HG02981 (cell line): ENCODE measurements at regions not wholly inside any gene's neighbourhood (a gene's known extent, or its start where the extent isn't known, plus 50 kb on each side); places are given as distances from the start of the nearest gene placed in this dataset.
"Not testable (repeated sequence)": the region's sequence is repeated elsewhere in the genome, so short reads cannot be mapped to it uniquely, and the experiment has no call there.

Source experiments
- ATAC-seq: cut with Tn5 transposase; IDR thresholded peaks from one replicate; pipeline ENCODE4 v1.9.1; 2021; ENCODE audit warnings: mild to moderate bottlenecking, moderate library complexity; ENCODE audit not compliant: unreplicated experiment

DNA sequence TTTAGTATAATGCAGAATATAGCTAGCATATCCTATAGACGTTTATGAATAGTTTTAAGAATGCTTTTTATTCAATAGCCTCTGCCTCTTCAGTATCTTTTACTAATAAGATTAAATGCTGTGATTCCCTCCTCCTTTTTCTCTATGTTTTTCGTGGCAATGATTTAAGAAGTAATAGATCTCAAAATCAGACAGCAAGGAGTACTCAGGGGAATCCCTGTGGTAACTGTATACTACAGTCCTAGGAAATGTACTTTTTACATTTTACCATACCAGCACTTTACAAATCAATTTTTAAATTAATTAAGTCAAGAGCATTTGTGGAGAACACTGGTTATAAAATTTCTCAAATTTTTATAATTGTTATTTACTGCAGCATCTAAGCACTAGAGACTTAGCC, 240.6 kb upstream of the CAND1 start:
- no peak for ATAC-seq

DNA sequence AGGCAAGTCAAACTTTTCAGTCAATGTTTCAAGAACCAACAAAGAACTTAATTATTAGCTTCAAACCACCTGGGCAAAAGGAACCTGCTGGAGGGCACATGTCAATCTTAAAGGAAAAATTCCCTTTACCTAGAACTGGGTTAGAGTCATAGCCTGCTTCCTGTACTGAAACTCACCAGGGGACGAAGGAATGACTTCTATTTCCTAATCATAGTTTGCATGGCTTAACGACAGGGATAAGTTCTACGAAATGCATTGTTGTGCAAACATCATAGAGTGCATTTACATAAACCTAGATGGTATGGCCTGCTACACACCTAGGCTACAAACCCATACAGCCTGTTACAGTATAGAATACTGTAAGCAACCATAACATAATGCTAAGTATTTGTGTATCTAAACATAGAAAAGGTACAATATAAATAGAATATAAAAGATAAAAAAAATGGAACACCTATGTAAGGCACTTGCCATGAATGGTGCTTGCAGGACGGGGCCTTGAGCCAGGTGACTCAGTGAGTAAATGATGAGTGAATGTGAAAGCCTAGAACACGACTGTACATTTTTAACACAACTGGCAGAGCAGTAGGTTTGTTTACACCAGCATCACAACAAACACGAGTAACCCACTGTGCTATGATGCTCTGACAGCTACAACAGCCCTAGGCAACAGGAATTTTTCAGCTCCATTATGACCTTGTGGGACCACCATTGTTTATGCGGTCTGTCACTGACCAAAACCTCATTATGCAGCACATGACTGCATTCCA, 234.9 kb upstream of the CAND1 start:
- ATAC-seq = no peak

DNA sequence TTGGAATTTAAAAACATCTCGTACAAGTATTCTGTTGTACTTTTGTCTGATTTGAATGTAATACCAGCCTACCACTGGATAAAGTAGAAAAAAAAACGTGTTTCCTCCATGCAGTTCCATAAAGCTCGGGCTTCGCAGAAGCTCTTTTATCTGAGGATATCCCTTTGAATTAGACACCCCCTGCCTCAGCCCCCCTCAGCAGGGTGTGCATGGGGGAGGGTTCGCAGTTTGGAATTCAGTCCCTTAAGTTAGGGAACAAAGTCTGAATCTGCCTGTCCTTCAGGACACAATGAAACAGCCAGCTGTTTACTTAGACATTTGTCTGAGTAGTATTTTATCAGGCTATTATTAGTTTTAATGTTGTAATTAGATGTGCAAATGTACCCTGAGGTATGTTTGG, 234.0 kb upstream of the CAND1 start:
- no peak for ATAC-seq

DNA sequence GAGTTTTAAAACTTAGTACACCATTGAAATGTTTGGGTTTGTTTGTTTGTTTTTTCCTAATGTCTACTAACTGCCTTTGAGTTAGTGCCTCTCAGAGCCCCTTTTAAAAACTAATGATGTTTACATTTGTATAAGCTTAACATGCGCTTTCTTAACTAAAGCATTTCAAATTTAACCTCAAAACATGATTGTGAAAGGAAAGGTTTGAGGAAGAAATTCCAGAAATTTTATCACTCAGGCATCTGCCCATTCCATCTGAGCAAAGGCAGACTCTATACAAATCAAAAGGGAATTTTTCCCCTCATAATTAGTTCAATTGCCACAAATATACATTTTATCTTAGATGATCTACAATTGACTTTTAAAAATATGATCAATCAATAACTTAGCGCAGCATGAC, 230.7 kb upstream of the CAND1 start:
- no peak for ATAC-seq

DNA sequence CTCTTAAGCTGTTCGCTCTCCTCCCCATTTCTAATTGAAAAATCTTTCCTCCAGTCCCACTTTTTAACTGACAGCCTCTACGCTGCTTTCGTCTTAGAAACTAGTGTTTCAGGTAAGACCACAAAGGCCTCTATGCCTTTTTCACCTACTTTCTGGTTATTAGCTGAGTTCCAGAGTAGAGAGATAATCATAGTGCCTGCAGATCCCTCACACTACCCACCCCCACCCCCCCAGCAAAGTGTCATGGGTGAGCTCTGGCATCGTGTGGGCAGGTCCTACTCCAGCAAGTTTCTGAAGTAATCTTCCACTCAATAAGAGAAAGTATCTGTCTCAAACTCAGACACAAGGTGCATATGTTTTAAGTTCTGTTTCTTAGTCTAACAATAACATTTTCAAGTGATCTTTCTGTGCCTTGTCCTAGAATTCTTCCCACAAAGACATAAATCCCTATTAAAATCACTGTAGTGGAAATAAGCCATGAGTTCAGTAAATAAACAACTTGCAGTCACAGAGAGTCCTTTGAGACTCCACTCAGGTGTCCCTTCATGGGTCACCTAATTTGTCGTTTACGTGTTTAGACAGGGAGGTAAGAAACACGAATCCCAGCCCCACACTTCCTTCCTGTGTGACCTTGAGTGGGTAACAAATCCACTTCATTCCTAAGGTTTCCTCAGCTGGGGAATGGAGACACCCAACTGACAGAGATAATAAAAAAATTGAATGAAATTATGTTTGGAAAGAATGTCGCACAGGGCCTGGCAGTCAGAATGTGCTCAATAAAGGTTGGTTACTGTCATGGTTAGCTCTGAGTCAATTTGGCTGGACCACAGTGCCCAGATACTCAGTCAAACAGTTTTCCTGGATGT, 228.9 kb upstream of the CAND1 start:
- ATAC-seq = no peak

DNA sequence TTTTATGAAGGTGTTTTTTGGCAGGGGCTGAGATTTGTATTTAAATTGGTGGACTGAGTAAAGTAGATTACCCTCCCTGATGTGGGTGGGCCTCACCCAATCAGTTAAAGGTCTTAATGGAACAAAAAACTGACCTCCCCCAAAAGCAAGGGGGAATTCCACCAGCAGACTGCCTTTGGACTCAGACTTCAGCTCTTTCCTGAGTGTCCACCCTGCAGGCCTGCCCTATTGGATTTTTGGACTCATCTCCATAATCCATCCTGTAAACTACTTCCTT, 228.4 kb upstream of the CAND1 start:
- no peak for ATAC-seq

DNA sequence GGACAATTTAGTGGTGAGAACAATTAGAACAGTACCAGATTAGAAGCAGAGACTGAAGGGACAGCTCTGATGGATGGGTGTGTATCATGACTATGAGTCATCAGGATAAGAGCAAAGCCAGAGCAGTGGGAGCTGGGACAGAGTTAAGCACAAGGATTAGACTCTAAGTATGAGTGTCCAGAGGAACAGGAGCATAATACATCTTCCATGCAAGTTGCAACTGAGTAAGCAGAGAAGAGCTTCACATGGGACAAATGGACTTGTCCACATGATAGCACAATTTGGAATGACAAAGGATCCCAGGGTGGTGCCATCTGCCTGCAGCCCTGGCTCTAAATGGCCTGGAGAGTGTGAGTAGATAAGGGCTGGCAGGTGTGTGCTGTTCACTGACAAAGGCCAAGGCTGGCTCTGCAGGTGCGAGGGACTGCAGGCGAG, 226.4 kb upstream of the CAND1 start:
- no peak for ATAC-seq

DNA sequence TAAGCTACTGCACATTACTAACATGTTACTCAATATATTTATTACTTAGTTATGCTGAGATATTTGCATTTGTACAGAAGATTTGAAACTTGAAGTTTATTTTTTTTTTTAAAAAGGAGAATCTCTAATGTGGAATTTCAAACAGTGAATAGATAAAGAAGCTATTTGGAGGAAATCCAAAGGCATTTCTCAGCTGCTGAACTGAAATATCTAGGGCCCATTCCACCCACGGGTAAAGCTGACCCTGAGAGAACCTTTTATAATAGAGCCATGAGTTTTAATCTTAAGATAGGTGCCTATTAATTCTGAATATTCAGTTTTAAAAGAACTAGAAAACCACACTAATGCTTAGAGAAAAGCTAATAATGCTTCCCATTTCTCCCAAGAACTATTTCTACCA, 225.4 kb upstream of the CAND1 start:
- ATAC-seq = no peak

DNA sequence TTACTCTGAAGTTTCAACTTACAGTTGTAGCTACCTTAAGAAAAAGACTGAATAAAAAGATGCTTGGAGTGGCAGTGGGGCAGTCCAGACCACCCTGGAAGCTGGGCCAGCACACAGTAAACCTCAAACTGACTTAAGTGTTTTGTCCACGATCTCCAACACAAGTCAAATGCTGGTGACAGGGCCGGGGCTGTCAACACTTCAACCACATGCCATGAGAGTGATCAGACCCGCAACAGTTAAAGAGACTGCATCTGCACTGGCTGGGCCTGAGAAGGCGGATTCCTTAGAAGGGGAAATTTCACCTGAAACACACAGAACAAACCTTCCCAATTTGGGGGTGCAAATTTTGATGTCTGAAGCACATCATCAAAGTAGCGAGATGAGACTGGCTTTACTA, 223.5 kb upstream of the CAND1 start:
- no peak for ATAC-seq

DNA sequence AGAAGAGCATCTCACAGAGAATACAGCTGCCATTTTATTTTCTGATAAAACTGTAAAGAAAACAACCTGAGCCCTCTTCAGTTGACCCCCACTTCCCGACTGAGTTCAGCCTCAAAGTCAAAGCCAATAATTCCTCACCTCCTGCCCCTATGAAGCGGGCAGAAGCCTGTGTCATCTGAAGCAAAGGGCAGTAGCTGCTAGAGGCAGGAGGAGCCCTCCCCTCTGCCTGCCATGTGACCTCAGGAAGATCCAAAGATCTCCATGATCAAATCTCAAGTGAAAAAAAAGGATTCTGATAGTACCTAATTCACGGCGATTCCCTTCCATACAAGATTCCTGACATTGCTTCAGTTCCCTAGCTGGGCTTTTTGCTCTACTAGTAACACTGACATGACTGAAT, 223.1 kb upstream of the CAND1 start:
- no peak for ATAC-seq

DNA sequence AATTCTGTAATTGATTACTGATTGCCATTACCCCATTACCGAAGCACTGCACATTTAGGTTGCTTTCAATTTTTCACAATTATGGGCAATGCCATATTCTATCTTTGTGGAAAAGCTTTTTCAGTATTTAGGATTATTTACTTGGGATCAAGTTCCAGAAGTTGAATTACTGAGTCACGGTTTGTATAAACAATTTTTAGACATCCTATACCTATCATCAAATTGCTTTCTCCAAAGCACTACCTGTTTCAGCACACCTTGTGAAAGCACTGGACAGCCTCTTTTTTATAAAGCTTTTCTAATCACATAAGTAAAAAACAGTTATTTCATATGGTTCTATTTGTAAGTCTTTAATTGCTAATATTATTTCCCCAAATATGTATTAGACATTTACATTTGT, 221.5 kb upstream of the CAND1 start:
- no peak for ATAC-seq

DNA sequence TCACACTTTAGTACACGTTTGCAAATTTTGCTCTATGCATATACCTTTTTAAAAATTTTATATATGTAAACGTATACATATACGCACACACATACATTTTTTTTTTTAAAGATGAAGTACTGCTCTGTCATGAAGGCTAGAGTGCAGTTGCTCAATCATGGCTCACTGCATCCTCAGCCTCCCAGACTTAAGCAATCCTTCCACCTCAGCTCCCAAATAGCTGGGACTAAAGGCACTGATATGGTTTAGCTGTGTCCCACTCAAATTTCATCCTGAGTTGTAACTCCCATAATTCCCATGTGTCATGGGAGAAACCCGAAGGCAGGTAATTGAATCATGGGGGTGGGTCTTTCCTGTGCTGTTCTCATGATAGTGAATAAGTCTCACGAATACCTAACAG, 220.8 kb upstream of the CAND1 start:
- no peak for ATAC-seq

DNA sequence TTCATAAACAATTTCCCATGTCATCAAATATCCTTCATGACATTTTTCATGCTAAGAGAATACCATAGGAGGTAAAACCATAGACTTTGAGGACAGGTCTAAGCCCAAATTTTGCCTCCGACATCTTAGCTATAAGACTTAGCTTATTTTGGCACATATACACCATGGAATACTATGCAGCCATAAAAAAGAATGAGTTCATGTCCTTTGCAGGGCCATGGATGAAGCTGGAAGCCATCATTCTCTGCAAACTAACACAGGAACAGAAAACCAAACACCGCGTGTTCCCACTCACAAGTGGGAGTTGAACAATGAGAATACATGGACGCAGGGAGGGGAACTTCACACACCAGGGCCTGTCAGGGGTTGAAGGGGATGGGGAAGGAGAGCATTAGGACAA, 220.0 kb upstream of the CAND1 start:
- ATAC-seq = not testable (repeated sequence)

DNA sequence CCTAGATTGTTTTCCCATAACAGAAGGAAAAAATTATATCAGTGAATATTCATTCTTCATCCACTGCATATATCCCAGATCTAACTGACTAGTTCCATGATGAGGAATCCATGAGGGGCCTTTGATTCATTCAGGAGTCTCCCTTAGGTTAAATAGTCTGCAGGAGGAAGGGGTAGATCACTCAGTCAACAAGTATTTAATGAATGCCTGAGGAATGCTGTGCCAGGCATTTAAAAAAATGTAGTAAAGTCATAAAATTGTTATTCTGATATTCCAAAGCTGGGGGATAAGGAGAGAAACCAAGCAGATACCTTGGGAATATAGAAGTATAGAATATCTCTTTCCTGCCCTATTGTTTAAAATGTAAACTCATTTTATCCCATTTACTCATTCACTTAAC, 216.2 kb upstream of the CAND1 start:
- ATAC-seq = no peak

DNA sequence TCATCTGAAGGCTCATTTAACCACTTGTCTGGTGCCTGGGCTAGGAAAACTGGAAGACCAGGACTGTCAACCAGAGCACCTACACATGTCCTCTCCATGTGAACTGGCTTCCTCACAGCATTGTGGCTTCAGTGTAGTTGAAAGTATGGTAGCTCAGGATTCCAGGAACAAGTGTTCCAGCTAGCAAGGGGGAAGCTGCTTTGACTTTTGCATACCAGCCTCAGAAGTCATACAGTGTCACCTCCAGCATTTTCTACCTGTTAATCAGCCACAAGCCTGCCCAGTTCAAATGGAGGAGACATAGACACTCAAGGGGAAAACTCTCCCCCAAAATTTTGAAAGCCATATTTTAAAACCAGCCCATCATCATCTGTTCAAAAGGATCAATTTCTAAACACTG, 212.8 kb upstream of the CAND1 start:
- no peak for ATAC-seq

DNA sequence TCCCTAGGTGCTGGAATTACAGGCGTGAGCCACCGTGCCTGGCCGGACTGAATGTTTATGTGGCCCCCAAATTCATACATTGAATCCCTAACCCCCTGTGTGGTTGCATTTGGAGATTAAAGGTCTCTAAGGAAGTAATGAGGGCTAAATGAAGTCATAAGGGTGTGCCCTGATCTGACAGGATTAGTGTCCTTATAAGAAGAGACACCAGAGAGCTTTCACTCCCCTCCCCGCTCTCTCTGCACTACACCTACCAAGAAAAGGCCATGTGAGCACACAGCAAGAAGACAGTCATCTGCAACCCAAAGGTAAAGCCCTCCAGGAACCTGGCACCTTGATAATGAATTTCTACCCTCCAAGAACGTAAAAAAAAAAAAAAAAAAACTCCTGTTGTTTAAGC, 212.1 kb upstream of the CAND1 start:
- ATAC-seq = no peak

DNA sequence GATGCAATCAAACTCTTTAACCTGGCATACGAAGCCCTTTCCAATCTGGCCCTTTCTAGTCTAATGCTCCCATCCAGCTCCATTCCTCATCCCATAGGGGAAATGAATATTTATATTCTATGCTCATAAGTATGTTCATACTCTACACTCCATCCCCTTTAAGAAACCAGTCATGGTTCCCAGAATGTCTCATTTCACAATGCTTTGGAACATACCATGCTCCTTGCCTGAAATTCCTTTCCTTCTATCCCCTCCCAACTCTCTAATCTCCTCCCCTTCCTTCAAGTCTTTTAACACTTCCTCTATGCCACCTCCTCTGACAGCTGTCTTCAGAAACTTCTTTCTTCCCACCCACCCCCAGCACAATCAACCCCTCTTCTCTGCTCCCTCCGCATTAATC, 207.0 kb upstream of the CAND1 start:
- no peak for ATAC-seq

DNA sequence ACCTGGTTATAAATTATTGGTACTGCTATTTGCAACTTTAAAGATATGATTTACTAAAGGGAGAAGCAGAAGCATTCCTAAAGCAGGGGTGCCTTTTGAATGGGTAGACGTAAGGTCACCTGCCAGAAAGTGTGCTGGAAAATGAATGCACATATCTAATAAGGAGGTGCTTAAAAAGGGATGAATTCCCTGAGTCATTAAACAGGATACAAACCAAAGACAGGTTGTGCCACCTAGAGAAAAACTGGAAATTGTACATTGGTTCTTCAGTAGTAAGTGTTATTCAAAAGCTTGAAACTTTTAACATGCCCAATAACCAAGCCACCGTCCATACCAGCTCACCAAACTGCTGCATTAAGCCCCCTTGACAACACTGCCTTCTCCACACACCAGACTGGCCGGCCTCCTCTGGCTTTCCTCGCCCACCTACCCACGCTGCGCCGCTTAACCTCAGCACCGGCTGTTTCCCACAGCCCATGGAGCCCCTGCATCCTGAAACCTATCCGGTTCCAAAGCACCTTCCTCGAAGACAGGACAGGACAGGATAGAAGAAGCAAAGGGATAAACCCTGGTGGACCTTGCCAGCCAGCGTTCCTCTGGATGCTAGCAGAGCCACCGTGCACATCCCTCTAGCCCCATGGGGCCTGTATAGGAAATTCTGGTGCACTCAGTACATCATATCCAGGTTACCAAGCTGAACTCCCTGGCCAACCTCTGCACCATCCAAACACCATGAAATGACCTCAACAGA, 201.5 kb upstream of the CAND1 start:
- ATAC-seq = no peak

DNA sequence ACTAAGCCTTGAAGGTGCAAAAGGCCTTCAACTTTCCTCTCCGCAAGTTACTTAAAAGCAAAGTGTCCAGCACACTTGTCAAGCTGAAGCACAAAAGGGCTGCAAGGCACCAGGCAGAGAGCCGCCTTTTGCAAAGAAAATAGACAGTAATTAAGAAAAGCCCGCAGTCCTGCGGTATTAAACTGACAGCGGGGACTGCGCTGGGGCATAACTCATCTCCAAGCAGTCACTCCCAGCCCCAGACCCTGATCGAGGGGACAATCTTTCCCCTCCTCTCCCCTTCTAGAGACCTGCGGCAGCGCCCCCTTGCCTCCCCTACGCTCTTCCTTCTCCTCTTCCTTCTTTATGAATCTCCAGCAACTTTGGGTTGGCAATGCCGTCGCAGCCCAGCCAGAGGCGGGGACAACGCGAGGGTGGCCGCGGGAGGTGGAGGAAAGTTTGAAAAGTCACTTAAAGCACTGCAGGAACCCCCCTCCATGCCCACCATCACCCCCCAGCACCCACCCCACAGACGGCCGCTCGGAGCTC, 200.9 kb upstream of the CAND1 start:
- ATAC-seq = no peak

DNA sequence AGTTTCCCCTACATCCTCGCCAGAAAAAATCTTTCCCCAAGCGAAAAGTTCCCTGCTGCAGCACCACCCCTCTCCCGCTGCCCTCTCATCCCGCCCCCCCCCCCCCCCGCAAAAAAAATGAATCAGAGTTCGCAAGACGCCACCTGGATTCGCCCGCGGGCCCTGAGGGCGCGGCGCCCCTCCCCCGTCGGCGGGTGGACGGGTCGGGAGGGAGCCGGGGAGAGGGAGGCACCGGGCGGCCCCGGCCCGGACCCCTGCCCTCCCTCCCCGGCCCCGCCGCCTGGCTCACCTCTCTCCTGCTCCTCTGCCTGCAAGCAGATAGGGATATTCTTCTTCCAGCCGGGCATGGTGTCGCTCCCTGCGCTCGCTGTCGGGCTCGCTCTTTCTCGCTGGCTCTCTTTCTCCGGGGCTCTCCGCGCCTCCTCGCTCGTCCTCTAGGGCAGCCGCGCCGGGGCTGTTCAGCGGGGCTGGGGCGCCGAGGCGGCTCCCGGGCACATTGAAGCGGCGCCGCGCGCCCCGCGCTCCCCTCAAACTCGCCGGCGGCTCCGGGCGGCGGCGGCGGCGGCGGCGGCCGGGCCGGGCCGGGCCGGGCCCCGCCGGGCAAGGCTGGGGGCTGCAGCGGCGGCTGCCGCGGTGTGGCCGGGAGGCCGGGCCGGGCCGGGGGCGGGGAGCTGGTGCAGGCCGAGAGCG, 200.3 kb upstream of the CAND1 start:
- ATAC-seq = peak; percentile 67
